ENCODE measurements at regions not wholly inside any gene's neighbourhood (a gene's known extent, or its start where the extent isn't known, plus 50 kb on each side); places are given as distances from the start of the nearest gene placed in this dataset.

GRCh38 chr15:24879492-24879891 is 75.3 kb upstream of the SNRPN start:
- H3K36me3 ChIP-seq (ENCODE audit: control insufficient read depth in 2 of 2, extremely low read depth in 1 of 2, insufficient read depth in 2 of 2, low read length in 2 of 2), result no peaks in the 10 kb centered on the region
- no peak overlapping the region for H3K27ac ChIP-seq (ENCODE audit: control insufficient read depth, insufficient read depth, low read length)
- FAIRE-seq, result no peak
- no peak for DNase-seq (ENCODE audit: low read depth, low spot score)
- H3K4me3 ChIP-seq (ENCODE audit: control insufficient read depth in 2 of 3, extremely low read depth in 1 of 3, insufficient read depth in 2 of 3, low read depth in 1 of 3, low read length in 3 of 3), result no peak overlapping the region
- no peaks in the 10 kb centered on the region for H3K9me1 ChIP-seq (ENCODE audit: control insufficient read depth, extremely low read depth, insufficient read depth, low read length)
- H3K9me3 ChIP-seq (ENCODE audit: control insufficient read depth, low read depth, low read length), result peaks cover 3% of the 10 kb centered on the region
- H3K79me2 ChIP-seq (ENCODE audit: control insufficient read depth, insufficient read depth, low read length), result no peaks in the 10 kb centered on the region
- no peak overlapping the region for H2AFZ ChIP-seq (ENCODE audit: control insufficient read depth, low read length)
- dilution Hi-C loops (cut with MboI; ENCODE audit: extremely low pct_ligation_motif_present, low sequenced_read_pairs), result no loop called here
- no peaks in the 10 kb centered on the region for H4K20me1 ChIP-seq (ENCODE audit: control insufficient read depth, extremely low read depth, insufficient read depth, low read length)
- H3K4me2 ChIP-seq (ENCODE audit: control insufficient read depth, extremely low read depth, insufficient read depth, low read depth, low read length), result no peak overlapping the region
- TF ChIP-seq EZH2 (IDR thresholded peaks at IDR 0.05; ENCODE audit: low read length), result no peak
- TF ChIP-seq CTCF (optimal IDR thresholded peaks at IDR 0.05 in 1 of 3, IDR thresholded peaks at IDR 0.05 in 1 of 3, conservative IDR thresholded peaks at IDR 0.05 in 1 of 3; ENCODE audit: extremely low read depth in 1 of 3, insufficient read depth in 2 of 3, low read length in 3 of 3), result no peak
- H3K4me1 ChIP-seq (ENCODE audit: control insufficient read depth, extremely low read depth, insufficient read depth, low read length), result no peaks in the 10 kb centered on the region
- H3K9ac ChIP-seq (ENCODE audit: control insufficient read depth, extremely low read depth, insufficient read depth, low read length), result no peak overlapping the region
- no peaks in the 10 kb centered on the region for H3K27me3 ChIP-seq (ENCODE audit: control insufficient read depth, extremely low read depth, insufficient read depth, low read length)

GRCh38 chr15:24880663-24881062 is 74.1 kb upstream of the SNRPN start:
- Histone ChIP-seq H3K9me1 (ENCODE audit: control insufficient read depth, extremely low read depth, insufficient read depth, low read length) (no peaks in the 10 kb centered on the region), H4K20me1 (ENCODE audit: control insufficient read depth, extremely low read depth, insufficient read depth, low read length) (no peaks in the 10 kb centered on the region), H3K27me3 (ENCODE audit: control insufficient read depth, extremely low read depth, insufficient read depth, low read length) (no peaks in the 10 kb centered on the region), H3K4me2 (ENCODE audit: control insufficient read depth, extremely low read depth, insufficient read depth, low read depth, low read length) (no peak overlapping the region), H3K4me3 (ENCODE audit: control insufficient read depth in 2 of 3, extremely low read depth in 1 of 3, insufficient read depth in 2 of 3, low read depth in 1 of 3, low read length in 3 of 3) (no peak overlapping the region), H3K36me3 (ENCODE audit: control insufficient read depth in 2 of 2, extremely low read depth in 1 of 2, insufficient read depth in 2 of 2, low read length in 2 of 2) (no peaks in the 10 kb centered on the region), H3K79me2 (ENCODE audit: control insufficient read depth, insufficient read depth, low read length) (no peaks in the 10 kb centered on the region), H3K9ac (ENCODE audit: control insufficient read depth, extremely low read depth, insufficient read depth, low read length) (no peak overlapping the region), H3K27ac (ENCODE audit: control insufficient read depth, insufficient read depth, low read length) (no peak overlapping the region), H3K9me3 (ENCODE audit: control insufficient read depth, low read depth, low read length) (peaks cover 3% of the 10 kb centered on the region), H3K4me1 (ENCODE audit: control insufficient read depth, extremely low read depth, insufficient read depth, low read length) (no peaks in the 10 kb centered on the region), H2AFZ (ENCODE audit: control insufficient read depth, low read length) (no peak overlapping the region)
- FAIRE-seq, result no peak
- TF ChIP-seq EZH2 (IDR thresholded peaks at IDR 0.05; ENCODE audit: low read length) (no peak), CTCF (optimal IDR thresholded peaks at IDR 0.05 in 1 of 3, IDR thresholded peaks at IDR 0.05 in 1 of 3, conservative IDR thresholded peaks at IDR 0.05 in 1 of 3; ENCODE audit: extremely low read depth in 1 of 3, insufficient read depth in 2 of 3, low read length in 3 of 3) (no peak)
- DNase-seq (ENCODE audit: low read depth, low spot score), result no peak
- dilution Hi-C loops (cut with MboI; ENCODE audit: extremely low pct_ligation_motif_present, low sequenced_read_pairs), result no loop called here
